ENCODE measurements at regions not wholly inside any gene's neighbourhood (a gene's known extent, or its start where the extent isn't known, plus 50 kb on each side); places are given as distances from the start of the nearest gene placed in this dataset.

DNA sequence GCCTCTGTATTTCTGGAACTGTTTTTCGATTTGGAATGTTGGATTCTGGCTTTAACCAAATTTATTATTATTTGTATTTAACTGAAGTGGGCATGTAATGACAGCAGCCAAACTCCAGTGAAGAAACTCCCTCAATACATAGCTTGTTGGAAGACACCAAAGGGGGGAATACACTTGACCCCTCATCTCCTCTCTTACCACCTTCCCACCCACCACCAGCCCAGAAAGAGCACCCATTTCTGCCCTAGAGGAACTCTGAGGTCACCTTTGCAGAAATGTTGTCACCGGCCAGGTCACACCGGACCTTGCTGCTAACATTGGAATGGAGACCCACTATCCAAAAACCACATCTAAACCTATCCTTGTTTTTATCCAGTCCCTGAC is 58.6 kb upstream of the CA12 start:
- TF ChIP-seq, protein P1, sequence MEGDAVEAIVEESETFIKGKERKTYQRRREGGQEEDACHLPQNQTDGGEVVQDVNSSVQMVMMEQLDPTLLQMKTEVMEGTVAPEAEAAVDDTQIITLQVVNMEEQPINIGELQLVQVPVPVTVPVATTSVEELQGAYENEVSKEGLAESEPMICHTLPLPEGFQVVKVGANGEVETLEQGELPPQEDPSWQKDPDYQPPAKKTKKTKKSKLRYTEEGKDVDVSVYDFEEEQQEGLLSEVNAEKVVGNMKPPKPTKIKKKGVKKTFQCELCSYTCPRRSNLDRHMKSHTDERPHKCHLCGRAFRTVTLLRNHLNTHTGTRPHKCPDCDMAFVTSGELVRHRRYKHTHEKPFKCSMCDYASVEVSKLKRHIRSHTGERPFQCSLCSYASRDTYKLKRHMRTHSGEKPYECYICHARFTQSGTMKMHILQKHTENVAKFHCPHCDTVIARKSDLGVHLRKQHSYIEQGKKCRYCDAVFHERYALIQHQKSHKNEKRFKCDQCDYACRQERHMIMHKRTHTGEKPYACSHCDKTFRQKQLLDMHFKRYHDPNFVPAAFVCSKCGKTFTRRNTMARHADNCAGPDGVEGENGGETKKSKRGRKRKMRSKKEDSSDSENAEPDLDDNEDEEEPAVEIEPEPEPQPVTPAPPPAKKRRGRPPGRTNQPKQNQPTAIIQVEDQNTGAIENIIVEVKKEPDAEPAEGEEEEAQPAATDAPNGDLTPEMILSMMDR (IDR thresholded peaks at IDR 0.05), result no peak
- no peak for TF ChIP-seq POLR2A (IDR thresholded peaks at IDR 0.05)
